Chondrocyte (in vitro differentiated cells): ENCODE measurements at regions not wholly inside any gene's neighbourhood (a gene's known extent, or its start where the extent isn't known, plus 50 kb on each side); places are given as distances from the start of the nearest gene placed in this dataset.
A peak's percentile ranks its signal among the peaks of the same experiment; 100 is the strongest.
"Not testable (repeated sequence)": the region's sequence is repeated elsewhere in the genome, so short reads cannot be mapped to it uniquely, and the experiment has no call there.

Source experiments
- DNase-seq: peaks from one replicate; pipeline ENCODE4 v3.0.0; 2021; ENCODE audit warnings: mixed read lengths, low spot score
- H3K27ac Mint-ChIP-seq: one replicate; pipeline ENCODE4 v1.8.0; 2021; ENCODE audit warnings: mild to moderate bottlenecking, moderate library complexity, mixed read lengths; ENCODE audit not compliant: unreplicated experiment
- H3K27me3 Mint-ChIP-seq: 2 replicates; pipeline ENCODE4 v1.8.0; 2021; ENCODE audit warnings: low read depth, mixed read lengths
- H3K36me3 Mint-ChIP-seq: 2 replicates; pipeline ENCODE4 v1.8.0; 2021; ENCODE audit warnings: low read depth, mixed read lengths
- H3K4me1 Mint-ChIP-seq: 2 replicates; pipeline ENCODE4 v1.8.0; 2021; ENCODE audit warnings: low read depth, mild to moderate bottlenecking, mixed read lengths
- H3K4me3 Mint-ChIP-seq: one replicate; pipeline ENCODE4 v1.8.0; 2021; ENCODE audit warnings: mild to moderate bottlenecking, moderate library complexity, mixed read lengths; ENCODE audit not compliant: unreplicated experiment
- H3K9me3 Mint-ChIP-seq: 2 replicates; pipeline ENCODE4 v1.8.0; 2021; ENCODE audit warnings: low read depth, mixed read lengths
- TF ChIP-seq, protein P1 (sequence below): fragments of 200-600 bp; sonication (generic); IDR thresholded peaks from 2 replicates; pipeline ENCODE4 v1.5.0; 2021; ENCODE audit warnings: antibody characterized with exemption, mild to moderate bottlenecking, moderate library complexity

DNA sequence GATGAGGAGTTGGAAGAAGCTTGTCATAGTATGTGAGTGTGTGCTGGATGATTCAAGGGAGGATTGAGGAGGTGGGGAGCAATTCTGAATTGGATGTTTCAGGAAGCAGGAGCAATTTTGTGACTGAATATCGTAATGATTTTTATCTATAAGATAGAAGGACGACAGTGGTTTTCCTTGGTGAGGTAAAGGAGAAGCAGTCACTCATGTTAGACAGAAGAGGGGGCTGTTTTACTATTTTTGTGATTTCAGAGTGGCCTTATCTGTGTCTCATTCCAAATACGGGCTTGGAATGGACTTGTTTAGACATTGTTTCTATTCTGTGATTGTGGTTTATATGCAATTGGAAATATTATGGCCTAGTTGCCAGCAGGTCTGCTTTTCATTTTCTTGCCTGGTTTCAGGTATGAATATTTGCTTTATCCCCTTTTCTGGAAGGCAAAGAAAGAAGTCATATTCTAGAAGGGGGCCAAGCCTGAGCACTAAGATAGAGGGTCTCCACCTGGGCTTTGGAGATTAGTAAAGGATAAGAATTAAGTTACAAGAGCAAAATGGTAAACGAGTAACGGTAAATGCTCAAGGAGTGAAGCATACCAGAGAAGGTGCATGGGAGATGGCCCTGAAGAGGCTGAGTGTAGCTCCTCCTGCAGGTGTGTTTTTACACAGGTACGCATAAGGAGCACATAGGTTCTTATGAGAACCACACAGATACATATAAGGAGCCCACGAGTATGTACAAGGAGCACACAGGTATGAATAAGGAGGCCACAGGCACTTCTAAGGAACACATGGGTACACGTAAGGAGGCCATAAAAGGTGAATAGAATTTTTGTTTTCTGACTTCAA, 124.6 kb upstream of the KCNAB1 start:
- Mint-ChIP-seq H3K4me1 (peaks cover 5% of the 10 kb centered on the region), H3K9me3 (peaks cover 18% of the 10 kb centered on the region), H3K4me3 (no peak overlapping the region), H3K27me3 (no peaks in the 10 kb centered on the region), H3K36me3 (peaks cover 3% of the 10 kb centered on the region), H3K27ac (no peak overlapping the region)
- DNase-seq: no peak
- TF ChIP-seq, protein P1, sequence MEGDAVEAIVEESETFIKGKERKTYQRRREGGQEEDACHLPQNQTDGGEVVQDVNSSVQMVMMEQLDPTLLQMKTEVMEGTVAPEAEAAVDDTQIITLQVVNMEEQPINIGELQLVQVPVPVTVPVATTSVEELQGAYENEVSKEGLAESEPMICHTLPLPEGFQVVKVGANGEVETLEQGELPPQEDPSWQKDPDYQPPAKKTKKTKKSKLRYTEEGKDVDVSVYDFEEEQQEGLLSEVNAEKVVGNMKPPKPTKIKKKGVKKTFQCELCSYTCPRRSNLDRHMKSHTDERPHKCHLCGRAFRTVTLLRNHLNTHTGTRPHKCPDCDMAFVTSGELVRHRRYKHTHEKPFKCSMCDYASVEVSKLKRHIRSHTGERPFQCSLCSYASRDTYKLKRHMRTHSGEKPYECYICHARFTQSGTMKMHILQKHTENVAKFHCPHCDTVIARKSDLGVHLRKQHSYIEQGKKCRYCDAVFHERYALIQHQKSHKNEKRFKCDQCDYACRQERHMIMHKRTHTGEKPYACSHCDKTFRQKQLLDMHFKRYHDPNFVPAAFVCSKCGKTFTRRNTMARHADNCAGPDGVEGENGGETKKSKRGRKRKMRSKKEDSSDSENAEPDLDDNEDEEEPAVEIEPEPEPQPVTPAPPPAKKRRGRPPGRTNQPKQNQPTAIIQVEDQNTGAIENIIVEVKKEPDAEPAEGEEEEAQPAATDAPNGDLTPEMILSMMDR: peak; percentile 85

DNA sequence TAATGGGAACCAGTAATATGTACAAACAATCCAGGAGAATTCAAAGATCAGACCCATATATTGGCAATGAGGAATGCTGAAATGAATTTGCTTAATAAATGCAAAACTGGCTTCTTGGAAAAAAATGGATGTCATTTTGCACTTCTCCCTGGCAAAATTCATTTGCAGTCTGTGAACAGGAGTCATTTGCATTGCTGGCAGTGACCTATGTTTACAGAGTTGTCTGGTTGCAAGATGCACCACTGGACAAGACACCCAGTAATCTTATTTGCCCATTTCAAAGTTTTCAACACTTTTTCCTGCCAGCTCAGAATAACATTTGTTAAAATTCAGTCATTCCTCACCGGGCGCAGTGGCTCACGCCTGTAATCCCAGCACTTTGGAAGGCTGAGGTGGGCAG, 123.5 kb upstream of the KCNAB1 start:
- Mint-ChIP-seq H3K4me1 (peaks cover 5% of the 10 kb centered on the region), H3K9me3 (peaks cover 18% of the 10 kb centered on the region), H3K27ac (no peak overlapping the region), H3K27me3 (no peaks in the 10 kb centered on the region), H3K4me3 (no peak overlapping the region), H3K36me3 (peaks cover 3% of the 10 kb centered on the region)
- DNase-seq: no peak
- TF ChIP-seq, protein P1: no peak

DNA sequence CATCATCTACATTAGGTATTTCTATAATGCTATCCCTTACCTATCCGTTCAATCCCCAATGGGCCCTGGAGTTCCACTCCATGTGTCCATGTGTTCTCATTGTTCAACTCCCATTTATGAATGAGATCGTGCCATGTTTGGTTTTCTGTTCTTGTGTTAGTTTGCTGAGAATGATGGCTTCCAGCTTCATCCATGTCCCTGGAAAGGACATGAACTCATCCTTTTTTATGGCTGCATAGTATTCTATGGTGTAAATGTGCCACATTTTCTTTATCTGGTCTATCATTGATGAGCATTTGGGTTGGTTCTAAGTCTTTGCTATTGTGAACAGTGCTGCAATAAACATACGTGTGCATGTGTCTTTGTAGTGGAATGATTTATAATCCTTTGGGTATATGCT, 122.2 kb upstream of the KCNAB1 start:
- H3K4me3 Mint-ChIP-seq, DNase-seq: not testable (repeated sequence)

DNA sequence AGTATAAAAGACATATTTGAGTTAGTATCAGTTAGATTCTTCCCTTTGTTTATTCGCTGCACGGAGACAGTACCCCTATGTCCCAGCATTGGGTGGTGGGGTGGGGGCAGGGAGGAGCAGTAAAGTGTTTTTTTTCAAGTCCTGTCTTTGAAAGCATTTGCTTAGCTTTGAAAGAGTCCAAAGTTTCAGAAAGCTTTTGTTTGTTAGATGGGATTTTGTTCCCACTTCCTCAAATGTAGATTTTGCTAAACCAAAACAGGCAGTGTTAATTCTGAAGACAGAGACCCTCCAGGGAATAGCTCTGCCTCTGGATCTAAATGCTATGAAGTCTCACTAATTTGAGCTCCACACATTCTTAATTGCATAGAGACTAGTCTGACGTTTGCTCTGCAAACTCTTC, 114.6 kb upstream of the KCNAB1 start:
- no peaks in the 10 kb centered on the region for H3K27me3 Mint-ChIP-seq
- no peak overlapping the region for H3K4me3 Mint-ChIP-seq
- TF ChIP-seq, protein P1: no peak
- H3K36me3 Mint-ChIP-seq: no peaks in the 10 kb centered on the region
- no peak for DNase-seq
- H3K4me1 Mint-ChIP-seq: no peaks in the 10 kb centered on the region
- H3K9me3 Mint-ChIP-seq: peaks cover 4% of the 10 kb centered on the region
- H3K27ac Mint-ChIP-seq: no peak overlapping the region

More for the DNA sequence above, 122.2 kb upstream of the KCNAB1 start:
- H3K36me3 Mint-ChIP-seq, H3K27me3 Mint-ChIP-seq, H3K4me1 Mint-ChIP-seq, H3K27ac Mint-ChIP-seq: not testable (repeated sequence)
- H3K9me3 Mint-ChIP-seq: peaks cover 22% of the 10 kb centered on the region

DNA sequence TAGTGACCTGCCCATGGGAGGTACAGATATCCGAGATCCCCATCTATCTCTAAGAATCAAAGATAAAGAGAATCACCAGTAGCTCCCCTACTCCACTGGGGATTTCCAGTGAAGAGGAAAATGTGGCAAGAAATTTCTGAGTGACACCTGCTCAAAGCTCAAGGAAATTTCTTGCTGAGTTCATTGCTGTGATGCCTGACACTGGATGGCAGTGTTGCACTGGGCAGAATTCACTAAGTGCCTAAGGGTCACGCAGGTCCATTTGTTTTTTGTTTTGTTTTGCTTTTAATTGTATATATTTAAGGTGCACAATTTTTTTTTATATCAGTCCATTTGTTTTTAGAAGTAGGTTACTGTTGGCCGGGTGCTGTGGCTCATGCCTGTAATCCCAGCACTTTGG, 109.5 kb upstream of the KCNAB1 start:
- TF ChIP-seq, protein P1: peak; percentile 78
- H3K9me3 Mint-ChIP-seq: no peaks in the 10 kb centered on the region
- no peaks in the 10 kb centered on the region for H3K27me3 Mint-ChIP-seq
- no peak for DNase-seq
- no peaks in the 10 kb centered on the region for H3K4me1 Mint-ChIP-seq
- no peaks in the 10 kb centered on the region for H3K36me3 Mint-ChIP-seq
- H3K4me3 Mint-ChIP-seq: no peak overlapping the region
- no peak overlapping the region for H3K27ac Mint-ChIP-seq

DNA sequence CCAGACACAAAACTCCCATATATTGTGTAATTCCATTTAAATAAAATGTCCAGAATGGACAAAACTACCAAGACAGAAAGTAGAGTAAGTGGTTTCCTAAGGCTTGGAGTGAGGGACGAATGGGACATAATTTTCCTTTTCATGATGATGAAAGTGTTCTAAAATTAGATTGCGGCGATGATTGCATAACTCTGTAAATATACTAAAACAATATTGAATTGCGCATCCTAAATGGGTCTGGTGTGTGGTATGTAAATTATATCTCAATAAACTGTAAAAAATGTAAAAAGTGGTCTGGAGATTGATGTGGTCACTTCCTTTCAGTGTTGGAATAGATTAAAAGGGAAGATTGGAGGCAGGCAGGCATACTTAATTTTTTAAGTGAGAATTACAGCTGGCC, 105.9 kb upstream of the KCNAB1 start:
- TF ChIP-seq, protein P1: no peak
- no peak overlapping the region for H3K27ac Mint-ChIP-seq

More for the DNA sequence above, 105.9 kb upstream of the KCNAB1 start:
- H3K4me3 Mint-ChIP-seq: no peak overlapping the region
- H3K27me3 Mint-ChIP-seq: no peaks in the 10 kb centered on the region
- no peaks in the 10 kb centered on the region for H3K36me3 Mint-ChIP-seq
- H3K9me3 Mint-ChIP-seq: no peaks in the 10 kb centered on the region
- H3K4me1 Mint-ChIP-seq: no peaks in the 10 kb centered on the region
- no peak for DNase-seq
